HEK293 (cell line): ENCODE measurements at regions not wholly inside any gene's neighbourhood (a gene's known extent, or its start where the extent isn't known, plus 50 kb on each side); places are given as distances from the start of the nearest gene placed in this dataset.

Source experiments
- CTCF ChIA-PET: fragments of 350-600 bp; formaldehyde crosslinking; extraction: SDS; loops from one replicate; lab custom pipeline; 2021; ENCODE audit warnings: antibody characterized with exemption; lab: Yijun Ruan, JAX
- POLR2A ChIA-PET: fragments of 300-600 bp; formaldehyde crosslinking; extraction: SDS; loops from one replicate; lab custom pipeline; 2020; ENCODE audit warnings: antibody characterized with exemption, inconsistent platforms; lab: Yijun Ruan, JAX
- H3K27ac ChIP-seq: fragments of 200-500 bp; sonication (Bioruptor generic); 2 replicates; pipeline ENCODE4 v1.5.1; 2014; ENCODE audit warnings: low read depth, low read length, control low read depth, inconsistent platforms; ENCODE audit errors: extremely low read depth
- H3K36me3 ChIP-seq, 2 experiments: fragments of 200-500 bp in 1 of 2; sonication (Bioruptor generic) in 1 of 2; 1 replicate in 1 of 2; 2 replicates in 1 of 2; pipeline ENCODE4 v1.5.1; 2014 to 2017; ENCODE audit warnings: inconsistent platforms in 2 of 2, low read length in 2 of 2; ENCODE audit not compliant: control insufficient read depth in 2 of 2, insufficient read depth in 1 of 2
- H3K4me1 ChIP-seq: fragments of 200-500 bp; sonication (Bioruptor generic); 2 replicates; pipeline ENCODE4 v1.5.1; 2014; ENCODE audit warnings: mild to moderate bottlenecking, low read length, inconsistent platforms; ENCODE audit not compliant: control insufficient read depth, insufficient read depth
- H3K4me3 ChIP-seq: 2 replicates; pipeline ENCODE4 v1.5.1; 2011; ENCODE audit warnings: low read depth, mild to moderate bottlenecking, control low read depth, low read length, moderate library complexity
- H3K9me3 ChIP-seq: fragments of 200-500 bp; sonication (Bioruptor generic); 2 replicates; pipeline ENCODE4 v1.5.1; 2014; ENCODE audit warnings: low read depth, low read length, inconsistent platforms; ENCODE audit not compliant: control insufficient read depth, insufficient read depth
- EGR2 ChIP-seq: fragments of 450-650 bp; formaldehyde crosslinking; IDR thresholded peaks from 2 replicates; pipeline ENCODE4 v1.5.1; 2016; ENCODE audit warnings: low read depth, missing biosample characterization, missing genetic modification characterization
- GLIS2 ChIP-seq: fragments of 450-650 bp; formaldehyde crosslinking; IDR thresholded peaks from 2 replicates; pipeline ENCODE4 v1.5.1; 2016; ENCODE audit warnings: missing biosample characterization, missing genetic modification characterization
- KLF10 ChIP-seq: fragments of 450-650 bp; IDR thresholded peaks from 2 replicates; pipeline ENCODE4 v1.5.1; 2018; ENCODE audit warnings: missing biosample characterization, mild to moderate bottlenecking, missing genetic modification characterization
- KLF8 ChIP-seq: fragments of 450-650 bp; formaldehyde crosslinking; IDR thresholded peaks from 2 replicates; pipeline ENCODE4 v1.5.1; 2016; ENCODE audit warnings: missing biosample characterization, missing genetic modification characterization
- MEIS1 ChIP-seq: sonication (generic); formaldehyde crosslinking; IDR thresholded peaks from 2 replicates; pipeline ENCODE4 v1.8.1; 2022; ENCODE audit warnings: missing genetic modification reagents, mild to moderate bottlenecking, borderline replicate concordance
- PRDM1 ChIP-seq: fragments of 450-650 bp; formaldehyde crosslinking; IDR thresholded peaks from 2 replicates; pipeline ENCODE4; 2016; ENCODE audit warnings: missing biosample characterization, missing genetic modification characterization
- SCRT1 ChIP-seq: fragments of 450-650 bp; formaldehyde crosslinking; IDR thresholded peaks from 2 replicates; pipeline ENCODE4 v1.5.1; 2016; ENCODE audit warnings: missing biosample characterization, missing genetic modification characterization, borderline replicate concordance
- WT1 ChIP-seq: fragments of 450-650 bp; formaldehyde crosslinking; IDR thresholded peaks from 2 replicates; pipeline ENCODE4 v1.5.1; 2016; ENCODE audit warnings: missing biosample characterization, missing genetic modification characterization
- ZBTB6 ChIP-seq: fragments of 450-650 bp; formaldehyde crosslinking; IDR thresholded peaks from 2 replicates; pipeline ENCODE4 v1.5.1; 2017; ENCODE audit warnings: missing biosample characterization, missing genetic modification characterization
- ZFP69B ChIP-seq: fragments of 450-650 bp; formaldehyde crosslinking; IDR thresholded peaks from 2 replicates; pipeline ENCODE4 v1.5.1; 2016; ENCODE audit warnings: missing biosample characterization, missing genetic modification characterization
- ZNF112 ChIP-seq: fragments of 450-650 bp; formaldehyde crosslinking; IDR thresholded peaks from 2 replicates; pipeline ENCODE4 v1.5.0; 2017; ENCODE audit warnings: missing biosample characterization, missing genetic modification characterization
- ZNF133 ChIP-seq: fragments of 450-650 bp; formaldehyde crosslinking; IDR thresholded peaks from 2 replicates; pipeline ENCODE4 v1.5.1; 2016; ENCODE audit warnings: missing biosample characterization, missing genetic modification characterization
- ZNF16 ChIP-seq: fragments of 450-650 bp; formaldehyde crosslinking; IDR thresholded peaks from 2 replicates; pipeline ENCODE4 v1.5.1; 2016; ENCODE audit warnings: low read depth, missing biosample characterization, missing genetic modification characterization
- ZNF18 ChIP-seq: fragments of 450-650 bp; formaldehyde crosslinking; IDR thresholded peaks from 2 replicates; pipeline ENCODE4 v1.5.1; 2016; ENCODE audit warnings: missing biosample characterization, missing genetic modification characterization
- ZNF19 ChIP-seq: fragments of 450-650 bp; formaldehyde crosslinking; IDR thresholded peaks from 2 replicates; pipeline ENCODE4; 2016; ENCODE audit warnings: missing biosample characterization, missing genetic modification characterization, low read depth
- ZNF202 ChIP-seq: fragments of 450-650 bp; formaldehyde crosslinking; IDR thresholded peaks from 2 replicates; pipeline ENCODE4 v1.5.1; 2016; ENCODE audit warnings: missing biosample characterization, missing genetic modification characterization, borderline replicate concordance
- ZNF214 ChIP-seq: fragments of 450-650 bp; formaldehyde crosslinking; IDR thresholded peaks from 2 replicates; pipeline ENCODE4 v1.5.1; 2017; ENCODE audit warnings: missing biosample characterization, mild to moderate bottlenecking, missing genetic modification characterization, borderline replicate concordance
- ZNF302 ChIP-seq: fragments of 450-650 bp; formaldehyde crosslinking; IDR thresholded peaks from 2 replicates; pipeline ENCODE4 v1.5.1; 2016; ENCODE audit warnings: missing biosample characterization, missing genetic modification characterization, low read depth
- ZNF404 ChIP-seq: fragments of 450-650 bp; formaldehyde crosslinking; IDR thresholded peaks from 2 replicates; pipeline ENCODE4 v1.5.1; 2017; ENCODE audit warnings: missing biosample characterization, missing genetic modification characterization
- ZNF473 ChIP-seq: fragments of 450-650 bp; formaldehyde crosslinking; IDR thresholded peaks from 2 replicates; pipeline ENCODE4 v1.5.1; 2017; ENCODE audit warnings: missing biosample characterization, missing genetic modification characterization
- ZNF518A ChIP-seq: fragments of 450-650 bp; formaldehyde crosslinking; conservative IDR thresholded peaks from 2 replicates; pipeline ENCODE4 v1.5.1; 2016; ENCODE audit warnings: low read depth, missing biosample characterization, missing genetic modification characterization
- ZNF530 ChIP-seq: fragments of 450-650 bp; formaldehyde crosslinking; IDR thresholded peaks from 2 replicates; pipeline ENCODE4 v1.5.1; 2016; ENCODE audit warnings: low read depth, missing biosample characterization, missing genetic modification characterization
- ZNF548 ChIP-seq: fragments of 450-650 bp; formaldehyde crosslinking; IDR thresholded peaks from 2 replicates; pipeline ENCODE4 v1.5.1; 2016; ENCODE audit warnings: missing biosample characterization, missing genetic modification characterization
- ZNF560 ChIP-seq: fragments of 450-650 bp; formaldehyde crosslinking; IDR thresholded peaks from 2 replicates; pipeline ENCODE4 v1.5.1; 2017; ENCODE audit warnings: missing biosample characterization, missing genetic modification characterization, borderline replicate concordance
- ZNF561 ChIP-seq: fragments of 450-650 bp; IDR thresholded peaks from 2 replicates; pipeline ENCODE4 v1.5.1; 2018; ENCODE audit warnings: missing biosample characterization, missing genetic modification characterization, borderline replicate concordance
- ZNF585B ChIP-seq: fragments of 450-650 bp; formaldehyde crosslinking; IDR thresholded peaks from 2 replicates; pipeline ENCODE4 v1.5.1; 2016; ENCODE audit warnings: missing biosample characterization, missing genetic modification characterization
- ZNF623 ChIP-seq: fragments of 450-650 bp; formaldehyde crosslinking; IDR thresholded peaks from 2 replicates; pipeline ENCODE4 v1.5.1; 2016; ENCODE audit warnings: missing biosample characterization, missing genetic modification characterization
- ZNF624 ChIP-seq: fragments of 450-650 bp; formaldehyde crosslinking; IDR thresholded peaks from 2 replicates; pipeline ENCODE4 v1.5.1; 2017; ENCODE audit warnings: missing biosample characterization, missing genetic modification characterization
- ZNF654 ChIP-seq: fragments of 450-650 bp; formaldehyde crosslinking; IDR thresholded peaks from 2 replicates; pipeline ENCODE4 v1.5.1; 2016; ENCODE audit warnings: low read depth, missing biosample characterization, missing genetic modification characterization
- ZNF670 ChIP-seq: fragments of 450-650 bp; formaldehyde crosslinking; IDR thresholded peaks from 2 replicates; pipeline ENCODE4 v1.5.1; 2016; ENCODE audit warnings: missing biosample characterization, missing genetic modification characterization, low read depth
- ZNF701 ChIP-seq: fragments of 450-650 bp; formaldehyde crosslinking; IDR thresholded peaks from 2 replicates; pipeline ENCODE4 v1.5.1; 2016; ENCODE audit warnings: missing biosample characterization, missing genetic modification characterization
- ZNF791 ChIP-seq: fragments of 450-650 bp; formaldehyde crosslinking; IDR thresholded peaks from 2 replicates; pipeline ENCODE4 v1.5.1; 2016; ENCODE audit warnings: missing biosample characterization, missing genetic modification characterization
- ZSCAN30 ChIP-seq: fragments of 450-650 bp; IDR thresholded peaks from 2 replicates; pipeline ENCODE4 v1.5.1; 2018; ENCODE audit warnings: missing biosample characterization, mild to moderate bottlenecking, missing genetic modification characterization, moderate library complexity

GRCh38 chr15:47337836-47338235 lies 379.5 kb upstream of the SEMA6D start:
- no peak for TF ChIP-seq ZNF548 (tag by site-specific recombination)
- no peak for TF ChIP-seq ZNF585B (tag by site-specific recombination)
- TF ChIP-seq ZNF214 = no peak
- no peak for TF ChIP-seq ZNF202 (tag by site-specific recombination)
- no peak for TF ChIP-seq ZNF791 (tag by site-specific recombination)
- TF ChIP-seq ZNF561 = no peak
- no peak for TF ChIP-seq MEIS1 (CRISPR knock-in tag)
- TF ChIP-seq GLIS2 (tag by site-specific recombination) = no peak
- no peak for TF ChIP-seq ZNF623
- no peak for TF ChIP-seq ZNF518A (tag by site-specific recombination)
- no peak for TF ChIP-seq ZNF16 (tag by site-specific recombination)
- no peak for TF ChIP-seq ZNF701 (tag by site-specific recombination)
- TF ChIP-seq ZNF112 (tag by site-specific recombination) = no peak
- TF ChIP-seq ZNF404 (tag by site-specific recombination) = no peak
- TF ChIP-seq SCRT1 (tag by site-specific recombination) = no peak
- no peak for TF ChIP-seq KLF8
- no peak for TF ChIP-seq ZNF302 (tag by site-specific recombination)
- no peak for TF ChIP-seq ZNF133
- Histone ChIP-seq H3K9me3 (no peaks in the 10 kb centered on the region), H3K27ac (no peak overlapping the region), H3K36me3 (no peaks in the 10 kb centered on the region), H3K4me3 (no peak overlapping the region), H3K4me1 (no peaks in the 10 kb centered on the region; the same call in 1 of the 2 replicates)
- ChIA-PET CTCF (interaction anchor here (0.6 kb wide), 1 partner anchor 11 kb away, joined by 3 read pairs; no protein-coding TSS in a partner anchor), POLR2A (no interaction called here)

- Histone ChIP-seq H3K9me3 (no peaks in the 10 kb centered on the region), H3K4me1 (no peaks in the 10 kb centered on the region), H3K36me3 (no peaks in the 10 kb centered on the region), H3K27ac (no peak overlapping the region), H3K4me3 (no peak overlapping the region)
- CTCF ChIA-PET = no interaction called here
- POLR2A ChIA-PET = no interaction called here
- TF ChIP-seq ZBTB6 (tag by site-specific recombination) (no peak), ZNF473 (tag by site-specific recombination) (no peak), ZNF530 (no peak), ZNF624 (tag by site-specific recombination) (no peak), ZNF560 (tag by site-specific recombination) (no peak), KLF10 (tag by site-specific recombination) (no peak), ZNF18 (tag by site-specific recombination) (no peak), ZNF623 (no peak), ZFP69B (tag by site-specific recombination) (no peak), ZSCAN30 (tag by site-specific recombination) (no peak), ZNF654 (tag by site-specific recombination) (no peak), PRDM1 (no peak), ZNF19 (tag by site-specific recombination) (no peak), EGR2 (tag by site-specific recombination) (no peak), ZNF670 (tag by site-specific recombination) (no peak), WT1 (tag by site-specific recombination) (no peak)
Measured at GRCh38 chr15:47338771-47339170, 378.5 kb upstream of the SEMA6D start.
